GM21786 (cell line): ENCODE measurements at regions not wholly inside any gene's neighbourhood (a gene's known extent, or its start where the extent isn't known, plus 50 kb on each side); places are given as distances from the start of the nearest gene placed in this dataset.

Experiments
- ATAC-seq: cut with Tn5 transposase; IDR thresholded peaks from one replicate; pipeline ENCODE4 v1.9.1; 2021; ENCODE audit not compliant: unreplicated experiment

GRCh38 chr18:75638223-75638775 is 210.8 kb upstream of the SMIM21 start:
- ATAC-seq: no peak

- no peak for ATAC-seq
Measured at GRCh38 chr18:75635096-75635495, 207.6 kb upstream of the SMIM21 start.

GRCh38 chr18:75625966-75626365 is 198.5 kb upstream of the SMIM21 start:
- no peak for ATAC-seq

- ATAC-seq: no peak
Measured at GRCh38 chr18:75624869-75625268, 197.4 kb upstream of the SMIM21 start.

- no peak for ATAC-seq
Measured at GRCh38 chr18:75621818-75622217, 194.3 kb upstream of the SMIM21 start.

DNA sequence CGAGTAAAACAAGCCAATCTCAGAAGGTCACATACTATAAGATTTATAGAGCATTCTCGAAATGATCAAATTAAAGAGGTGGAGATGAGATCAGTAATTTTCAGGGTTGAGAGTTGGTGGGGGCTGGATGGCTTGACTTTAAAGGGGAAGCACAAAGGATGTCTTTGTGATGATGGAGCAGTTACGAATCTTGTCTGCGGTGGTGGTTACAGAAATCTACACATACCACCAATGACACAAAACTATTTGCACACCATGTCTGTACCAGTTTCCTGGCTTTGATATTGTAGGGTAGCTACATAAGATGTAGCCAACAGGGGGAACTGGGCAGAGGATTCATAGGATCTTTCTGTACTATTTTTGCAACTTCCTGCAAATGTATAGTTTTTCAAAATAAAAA is 190.6 kb upstream of the SMIM21 start:
- no peak for ATAC-seq

- no peak for ATAC-seq
Measured at GRCh38 chr18:75612456-75612855, 185.0 kb upstream of the SMIM21 start.

- no peak for ATAC-seq
Measured at GRCh38 chr18:75607701-75608100, 180.2 kb upstream of the SMIM21 start.

GRCh38 chr18:75592527-75592926 is 165.0 kb upstream of the SMIM21 start:
- no peak for ATAC-seq

- ATAC-seq: no peak
Measured at GRCh38 chr18:75588412-75588811, 160.9 kb upstream of the SMIM21 start.

- ATAC-seq: no peak
Measured at GRCh38 chr18:75587131-75587530, 159.6 kb upstream of the SMIM21 start.

DNA sequence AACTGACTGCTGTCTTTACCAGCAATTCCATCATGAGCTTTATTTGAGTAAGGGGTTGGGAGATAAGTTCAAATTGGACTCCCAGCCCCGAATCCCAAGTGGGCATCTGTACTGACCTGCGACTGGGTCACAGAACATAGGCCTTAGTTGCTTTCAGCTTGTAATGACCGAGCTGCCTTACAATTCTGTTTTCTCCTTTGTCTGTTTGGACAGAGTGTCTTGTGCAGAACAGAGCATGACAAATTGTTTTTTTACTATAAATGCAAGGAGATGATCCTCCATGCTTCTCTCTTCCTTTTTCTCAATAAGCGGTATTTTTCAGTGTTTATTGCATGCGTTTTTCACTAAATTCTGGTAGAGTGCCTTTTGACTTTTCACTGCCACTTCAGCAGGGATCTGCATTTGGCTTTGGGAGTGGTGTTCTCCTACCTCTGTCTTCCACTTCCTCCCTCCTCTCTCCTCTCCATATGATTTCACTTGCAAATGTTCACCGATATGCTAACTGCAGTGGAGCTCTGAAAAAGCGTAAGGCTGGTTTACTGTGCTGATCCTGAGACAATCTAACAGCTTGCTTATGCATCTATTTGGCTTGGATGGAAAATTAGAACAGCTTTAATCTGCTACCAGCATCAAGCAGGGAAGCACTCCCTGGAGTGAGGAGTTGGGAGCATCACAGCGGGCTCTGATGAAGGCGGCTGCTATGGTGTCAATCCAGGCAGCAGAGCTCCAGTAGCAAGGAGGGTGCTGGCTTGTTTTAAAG is 158.8 kb upstream of the SMIM21 start:
- ATAC-seq: no peak

- ATAC-seq: no peak
Measured at GRCh38 chr18:75582940-75583339, 155.4 kb upstream of the SMIM21 start.

GRCh38 chr18:75582406-75582821 is 154.9 kb upstream of the SMIM21 start:
- ATAC-seq: no peak

DNA sequence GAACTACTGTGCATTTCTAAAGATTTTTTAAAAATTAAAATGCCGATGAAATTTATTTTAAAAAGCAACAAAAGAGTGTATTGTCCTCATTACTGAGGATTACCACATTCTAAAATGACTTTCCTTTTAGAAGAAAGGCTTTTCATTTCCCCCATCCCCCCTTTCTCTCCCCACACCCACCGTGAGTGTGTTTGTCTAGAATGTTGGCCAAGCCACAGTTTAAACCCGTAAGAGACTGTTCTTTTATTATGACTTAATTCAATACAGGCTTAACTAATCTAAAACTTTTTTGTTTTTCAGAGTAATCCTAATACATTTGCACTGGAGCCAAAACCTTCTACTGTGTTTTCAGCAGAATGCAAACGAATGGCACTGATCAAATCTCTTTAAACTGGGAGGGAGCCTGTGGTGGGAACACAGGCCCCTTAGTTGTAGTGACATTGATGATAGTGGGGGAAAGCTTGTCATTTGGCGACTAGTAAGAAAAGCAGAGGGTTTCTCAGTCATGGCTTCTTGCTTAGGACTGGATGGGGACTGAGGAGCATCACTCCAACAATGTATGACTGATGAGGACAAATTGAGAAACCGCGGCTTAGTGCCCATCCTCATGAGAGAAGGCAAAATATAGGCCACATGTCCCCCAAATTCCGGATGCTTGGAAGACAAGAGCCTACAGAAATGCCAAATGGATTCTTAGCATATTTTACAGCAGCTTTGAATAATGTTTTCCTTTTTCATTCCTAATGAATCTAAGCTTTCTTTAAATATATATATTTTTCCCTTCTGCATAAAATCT is 154.0 kb upstream of the SMIM21 start:
- ATAC-seq: no peak

DNA sequence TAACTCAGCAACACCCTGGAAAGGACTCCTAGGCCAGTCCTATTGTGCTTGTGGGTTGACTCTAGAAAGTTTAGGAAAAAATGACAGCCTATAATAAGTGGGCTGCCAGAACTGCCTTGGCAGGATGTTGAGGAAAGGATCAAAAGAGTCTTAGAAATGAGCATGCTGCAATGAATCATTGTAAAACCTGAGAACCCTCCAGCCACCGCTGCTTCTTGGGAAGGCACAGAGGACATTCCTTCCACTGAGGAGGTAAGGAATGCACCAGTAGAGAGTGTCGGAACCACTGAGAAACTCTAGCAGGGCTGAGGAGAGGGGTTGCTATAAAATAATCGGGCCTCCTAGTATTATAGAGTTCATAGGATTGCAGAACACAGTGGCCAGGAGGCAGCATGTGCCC is 146.7 kb upstream of the SMIM21 start:
- ATAC-seq: no peak

DNA sequence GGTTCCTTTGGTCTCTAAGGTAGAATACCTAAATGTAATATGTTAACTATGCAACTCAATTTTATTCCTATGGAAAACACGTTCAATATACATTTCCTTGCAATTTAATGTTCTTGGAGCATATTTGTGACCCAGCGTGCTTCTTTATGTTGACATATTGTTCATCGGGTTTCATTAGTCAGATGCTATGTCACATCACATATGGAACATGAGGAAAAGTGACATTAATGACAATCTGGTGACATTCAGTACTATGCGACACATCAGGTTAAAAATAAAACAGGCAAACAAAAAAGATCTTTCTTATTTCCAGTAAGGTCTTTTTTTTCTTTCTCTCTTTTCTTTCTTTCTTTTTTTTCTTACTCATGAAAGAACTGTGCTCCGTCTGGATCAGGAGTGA is 135.6 kb upstream of the SMIM21 start:
- ATAC-seq: no peak

- no peak for ATAC-seq
Measured at GRCh38 chr18:75562216-75562615, 134.7 kb upstream of the SMIM21 start.

DNA sequence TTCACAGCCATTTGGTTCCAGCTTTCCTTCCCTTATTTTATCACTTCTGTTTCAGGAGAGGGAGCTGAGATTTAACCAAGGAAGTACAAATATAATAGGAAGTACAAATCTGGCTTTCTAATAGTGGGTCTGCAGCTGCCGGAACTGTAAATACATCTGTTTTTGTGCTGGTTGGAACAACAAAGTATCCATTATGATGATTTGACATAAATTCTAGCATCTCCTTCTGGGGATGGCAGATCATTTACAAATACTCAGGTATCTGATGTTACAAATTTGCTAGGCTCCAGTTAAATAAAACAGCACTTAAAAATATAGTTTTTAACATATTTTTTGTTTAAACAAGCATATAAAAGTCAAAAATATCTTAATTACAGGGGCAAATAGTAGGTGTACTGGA is 131.3 kb upstream of the SMIM21 start:
- ATAC-seq: no peak

DNA sequence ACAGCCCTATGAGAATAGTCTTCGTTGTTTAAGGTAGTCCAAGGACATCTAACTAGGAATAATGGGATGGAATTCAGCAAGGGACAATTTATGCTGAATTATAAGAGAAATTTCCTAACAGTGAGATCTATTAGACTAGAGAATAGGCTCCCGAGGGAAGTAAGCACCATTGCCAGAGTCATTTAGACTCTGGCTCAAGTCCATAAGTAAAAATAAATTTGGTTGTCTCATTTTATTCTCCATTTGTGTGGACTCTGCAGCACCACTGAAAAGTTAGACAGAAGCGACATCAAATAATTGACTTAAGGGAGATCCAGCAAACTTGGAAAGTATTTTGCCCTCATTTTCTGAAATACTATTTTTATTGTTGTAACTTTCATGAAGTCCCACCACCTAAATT is 129.3 kb upstream of the SMIM21 start:
- no peak for ATAC-seq

DNA sequence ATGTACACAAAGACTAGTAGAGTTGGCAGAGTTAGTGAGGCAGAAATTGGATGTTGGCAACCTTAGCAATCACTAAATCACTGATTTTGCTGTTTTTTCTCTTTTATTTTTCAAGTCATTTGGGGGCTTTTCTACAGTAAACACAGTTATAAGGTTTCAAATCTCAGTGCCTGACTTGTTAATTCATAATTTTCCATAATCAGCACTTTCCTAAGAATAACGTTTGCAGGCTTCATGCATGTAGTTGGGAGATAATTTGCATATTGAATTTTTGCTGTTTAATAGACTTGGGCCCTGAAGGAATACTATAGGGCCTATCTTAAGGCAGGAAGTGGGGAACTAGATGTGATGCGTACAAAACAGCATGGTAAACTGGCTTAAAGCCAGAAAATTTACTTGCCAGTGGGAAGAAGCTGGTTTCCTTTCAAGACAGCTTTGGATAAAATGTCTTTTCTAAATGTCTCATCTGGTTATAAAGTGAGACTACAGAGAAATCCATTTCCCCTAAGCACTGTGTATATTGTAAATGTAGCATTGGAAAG is 127.2 kb upstream of the SMIM21 start:
- no peak for ATAC-seq

DNA sequence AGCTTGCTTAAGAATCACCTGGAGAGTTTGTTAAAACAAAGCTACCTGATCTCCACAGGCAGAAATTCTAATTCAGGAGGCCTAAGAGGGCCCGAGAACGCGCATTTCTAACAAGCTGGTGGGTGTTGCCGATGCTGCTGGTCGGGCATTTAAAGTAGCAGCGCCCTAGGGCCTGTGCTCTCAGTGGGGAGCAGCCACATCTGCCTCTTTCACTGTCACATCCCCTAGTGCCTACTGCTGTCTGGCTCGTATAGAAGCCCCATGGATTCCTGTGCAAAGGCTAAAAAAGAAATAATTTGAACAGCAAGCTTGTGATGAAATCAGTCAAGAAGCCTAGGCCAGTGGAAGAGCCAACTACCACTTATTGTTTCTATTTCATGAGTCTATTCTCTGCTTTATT is 126.7 kb upstream of the SMIM21 start:
- no peak for ATAC-seq
